Iris pigment epithelial cell (primary cell): ENCODE measurements at regions not wholly inside any gene's neighbourhood (a gene's known extent, or its start where the extent isn't known, plus 50 kb on each side); places are given as distances from the start of the nearest gene placed in this dataset.

Experiments used
- DNase-seq: peaks from one replicate; pipeline ENCODE4 v3.0.0-alpha.2; 2011; ENCODE audit warnings: low read depth

DNA sequence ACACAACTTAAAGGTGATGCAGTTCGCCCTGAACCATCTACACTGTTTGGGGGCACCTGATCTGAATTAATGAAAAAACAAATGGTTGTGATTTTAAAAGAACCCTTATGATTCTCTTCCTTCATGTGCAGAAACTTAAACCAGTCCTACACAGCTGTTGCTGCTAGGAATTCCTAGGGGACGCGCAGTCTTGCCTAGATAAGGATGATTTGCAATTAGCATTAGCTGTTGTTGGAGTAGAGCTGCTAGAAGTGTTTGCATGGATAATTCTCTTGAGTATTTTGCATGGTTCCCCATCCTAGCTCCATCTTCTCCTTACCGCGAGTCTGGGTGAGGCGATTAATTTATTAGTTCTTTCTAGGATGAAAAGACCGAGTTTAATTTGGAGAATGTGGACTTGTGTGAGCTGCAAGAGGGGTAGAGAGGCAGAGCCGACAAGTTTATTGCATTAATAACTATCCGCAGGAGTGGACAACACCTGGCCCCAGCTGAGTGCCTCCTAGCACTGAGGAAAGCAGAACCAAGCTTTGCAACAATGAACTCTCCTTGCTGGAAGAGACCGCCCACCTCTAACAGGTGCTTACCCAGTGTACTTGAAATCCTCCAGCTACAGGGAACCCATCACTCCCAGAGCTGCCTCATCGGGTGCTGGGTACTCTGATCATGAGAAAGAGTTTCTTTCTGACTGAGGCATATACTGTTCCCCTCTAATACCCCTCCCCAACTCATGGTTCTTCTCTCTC, 75.0 kb upstream of the WNT7A start:
- no peak for DNase-seq

GRCh38 chr3:13954266-13954665, 74.4 kb upstream of the WNT7A start:
- no peak for DNase-seq

GRCh38 chr3:13951184-13951583, 71.3 kb upstream of the WNT7A start:
- DNase-seq = no peak

DNA sequence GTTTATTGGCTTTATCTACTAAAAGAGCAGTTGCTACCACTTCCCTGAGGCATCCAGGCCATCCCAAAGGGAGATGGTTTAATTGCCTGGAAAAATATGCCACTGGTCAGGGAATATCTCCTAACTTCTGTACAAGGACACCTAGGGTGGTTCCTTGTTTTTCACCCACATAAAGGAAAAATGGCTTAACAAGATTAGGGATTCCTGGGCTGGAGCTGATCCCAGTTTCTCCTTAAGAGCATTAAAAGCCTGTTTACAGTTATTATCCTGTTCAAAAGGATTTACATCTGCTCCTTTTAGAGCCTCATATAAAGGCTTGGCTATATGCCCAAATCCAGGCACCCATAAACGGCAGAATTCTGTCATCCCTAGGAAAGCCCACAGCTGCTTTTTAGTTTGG, 70.2 kb upstream of the WNT7A start:
- no peak for DNase-seq

DNA sequence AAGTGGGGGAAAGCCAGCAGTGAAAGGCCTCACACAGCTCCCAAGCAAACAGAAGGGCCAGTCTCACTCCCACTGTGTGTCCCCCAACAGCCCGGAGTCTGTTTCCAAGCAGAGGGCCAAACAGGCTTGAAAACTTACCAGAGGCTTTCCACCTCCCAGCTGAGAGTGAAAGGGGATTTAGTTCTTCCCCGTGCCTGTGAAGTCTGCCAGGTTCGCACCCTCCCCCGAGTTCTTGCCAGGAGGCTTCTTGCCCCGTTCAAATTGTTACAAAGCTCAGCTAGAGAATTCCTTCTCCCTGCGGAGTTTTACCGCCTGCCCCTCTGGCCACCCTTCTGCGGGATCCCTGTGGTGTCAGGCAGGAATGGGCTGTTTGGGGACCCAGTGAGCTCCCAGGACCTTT, 68.0 kb upstream of the WNT7A start:
- no peak for DNase-seq

DNA sequence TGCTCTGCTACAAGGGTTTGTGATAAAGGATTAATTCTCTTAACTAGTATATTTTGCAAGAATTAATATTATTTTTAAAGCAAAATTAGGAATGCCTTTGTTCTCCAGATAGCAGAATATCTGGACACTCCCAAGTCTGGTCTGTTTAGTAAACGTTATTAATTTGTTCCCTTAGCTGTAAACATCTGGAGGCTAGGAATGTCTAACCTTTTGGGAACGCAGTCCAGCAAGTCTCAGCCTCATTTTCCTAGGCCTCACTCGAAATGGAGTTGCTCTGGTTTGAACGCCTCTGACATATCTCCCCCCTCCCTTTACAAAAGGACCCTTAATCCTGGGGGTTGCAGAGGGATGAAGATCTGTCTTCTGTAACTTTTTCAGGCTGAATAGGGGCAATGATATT, 59.3 kb upstream of the WNT7A start:
- no peak for DNase-seq

- DNase-seq = no peak
Observed at GRCh38 chr3:13937131-13937530, 57.3 kb upstream of the WNT7A start.

- DNase-seq = no peak
Observed at GRCh38 chr3:13935494-13936094, 55.7 kb upstream of the WNT7A start.

DNA sequence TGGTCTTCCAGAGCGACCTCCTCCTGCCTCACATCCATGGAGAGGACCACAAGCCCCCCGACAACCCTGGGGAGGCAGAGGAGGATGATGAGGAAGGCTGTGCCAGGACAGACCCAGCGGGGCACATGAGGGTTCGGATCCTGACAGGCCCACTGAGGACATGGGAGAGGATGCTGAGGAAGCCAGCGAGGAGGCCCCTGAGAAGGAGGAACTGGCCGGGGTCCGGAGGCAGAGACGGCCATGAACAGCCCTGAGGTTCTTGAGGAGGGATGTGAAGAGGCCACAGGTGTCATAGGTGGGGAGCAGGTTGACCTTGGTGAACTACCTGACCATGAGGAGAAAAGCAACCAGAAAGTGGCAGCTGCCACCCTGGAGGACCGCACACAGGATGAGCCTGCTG, 54.9 kb upstream of the WNT7A start:
- DNase-seq = no peak

GRCh38 chr3:13934315-13934714, 54.4 kb upstream of the WNT7A start:
- DNase-seq = no peak

GRCh38 chr3:13932578-13933295, 52.9 kb upstream of the WNT7A start:
- peak; percentile 1 for DNase-seq

GRCh38 chr3:13931172-13931571, 51.3 kb upstream of the WNT7A start:
- no peak for DNase-seq
